Embryonic facial prominence (tissue), 1 donor: ENCODE measurements at regions not wholly inside any gene's neighbourhood (a gene's known extent, or its start where the extent isn't known, plus 50 kb on each side); places are given as distances from the start of the nearest gene placed in this dataset.
"Not testable (repeated sequence)": the region's sequence is repeated elsewhere in the genome, so short reads cannot be mapped to it uniquely, and the experiment has no call there.

Source experiments
- DNase-seq: peaks from one replicate; pipeline ENCODE4 v3.0.0-alpha.2; 2016; ENCODE audit errors: extremely low spot score

DNA sequence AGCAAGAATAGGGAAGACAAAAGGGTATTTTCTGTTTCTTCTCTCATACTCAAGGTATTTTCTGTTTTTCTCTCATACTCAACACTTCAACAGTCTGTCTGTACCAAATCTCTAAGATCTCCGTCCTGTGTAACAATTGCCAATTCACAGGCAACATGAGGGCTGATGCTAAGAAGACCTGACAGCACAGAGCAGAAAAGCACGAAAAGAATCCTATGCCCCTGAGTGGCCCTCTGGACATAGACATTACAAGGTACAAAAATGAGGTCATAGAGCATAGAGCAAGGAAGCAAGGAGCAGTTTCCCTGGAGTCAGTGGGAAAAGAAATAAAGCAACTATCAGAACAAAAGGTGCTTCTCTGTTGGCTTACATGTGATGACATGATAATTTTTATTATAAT lies 1612.6 kb upstream of the CELF4 start:
- no peak for DNase-seq

DNA sequence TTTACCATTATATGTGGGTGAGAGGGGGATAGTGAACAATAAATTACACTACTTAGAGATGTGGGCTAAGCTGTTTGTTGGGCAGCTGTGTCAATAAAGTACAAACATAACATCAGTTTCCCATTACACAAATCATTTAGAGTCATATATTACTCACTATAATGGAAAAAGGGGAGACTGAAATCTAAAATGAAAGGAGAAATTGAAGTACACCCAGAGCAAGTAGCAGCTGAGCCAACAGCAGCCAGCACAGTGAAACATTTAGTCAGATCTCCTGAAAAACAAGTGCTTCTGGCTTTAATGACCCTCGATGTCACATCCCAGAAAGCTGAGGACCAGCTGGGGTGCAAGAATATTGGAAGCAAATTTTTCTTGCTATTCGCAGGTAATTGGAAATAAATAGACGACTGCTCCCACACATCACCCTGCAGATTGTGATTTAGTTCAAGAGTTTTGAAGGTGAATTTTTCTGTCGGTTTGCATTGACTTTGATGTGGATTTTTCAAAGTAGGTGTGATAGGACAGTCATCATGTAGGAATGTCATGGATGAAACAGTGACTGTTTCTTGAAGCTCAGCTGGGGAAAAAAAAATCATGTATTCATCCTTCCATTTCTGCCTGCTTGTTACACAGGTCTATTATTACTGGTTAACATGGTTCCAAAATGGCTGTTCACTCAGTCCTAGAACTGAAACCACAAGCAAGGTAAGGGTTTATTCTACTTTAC lies 1607.3 kb upstream of the CELF4 start:
- no peak for DNase-seq

GRCh38 chr18:39168723-39169122 lies 1603.1 kb upstream of the CELF4 start:
- DNase-seq = no peak

- no peak for DNase-seq
These were observed 1602.4 kb upstream of the CELF4 start for GRCh38 chr18:39167990-39168389.

DNA sequence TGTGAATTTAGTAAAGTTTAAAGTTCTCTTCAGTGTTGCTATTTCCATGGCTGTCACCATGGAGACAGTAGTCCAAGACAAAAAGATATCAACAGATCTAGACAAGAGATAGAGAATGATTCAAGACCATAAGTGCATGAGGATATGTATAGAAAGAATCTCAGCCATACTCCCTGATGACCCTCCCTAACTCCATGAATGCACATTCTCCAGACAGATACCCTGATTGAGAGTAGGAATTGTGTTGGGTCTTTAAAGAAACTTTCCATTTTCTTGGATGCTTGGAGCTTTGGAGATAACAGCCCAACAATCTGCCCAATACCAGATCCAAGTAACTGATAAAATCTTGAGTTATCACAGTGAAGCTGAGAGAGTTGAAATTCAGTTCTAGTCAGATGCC lies 1601.2 kb upstream of the CELF4 start:
- no peak for DNase-seq

DNA sequence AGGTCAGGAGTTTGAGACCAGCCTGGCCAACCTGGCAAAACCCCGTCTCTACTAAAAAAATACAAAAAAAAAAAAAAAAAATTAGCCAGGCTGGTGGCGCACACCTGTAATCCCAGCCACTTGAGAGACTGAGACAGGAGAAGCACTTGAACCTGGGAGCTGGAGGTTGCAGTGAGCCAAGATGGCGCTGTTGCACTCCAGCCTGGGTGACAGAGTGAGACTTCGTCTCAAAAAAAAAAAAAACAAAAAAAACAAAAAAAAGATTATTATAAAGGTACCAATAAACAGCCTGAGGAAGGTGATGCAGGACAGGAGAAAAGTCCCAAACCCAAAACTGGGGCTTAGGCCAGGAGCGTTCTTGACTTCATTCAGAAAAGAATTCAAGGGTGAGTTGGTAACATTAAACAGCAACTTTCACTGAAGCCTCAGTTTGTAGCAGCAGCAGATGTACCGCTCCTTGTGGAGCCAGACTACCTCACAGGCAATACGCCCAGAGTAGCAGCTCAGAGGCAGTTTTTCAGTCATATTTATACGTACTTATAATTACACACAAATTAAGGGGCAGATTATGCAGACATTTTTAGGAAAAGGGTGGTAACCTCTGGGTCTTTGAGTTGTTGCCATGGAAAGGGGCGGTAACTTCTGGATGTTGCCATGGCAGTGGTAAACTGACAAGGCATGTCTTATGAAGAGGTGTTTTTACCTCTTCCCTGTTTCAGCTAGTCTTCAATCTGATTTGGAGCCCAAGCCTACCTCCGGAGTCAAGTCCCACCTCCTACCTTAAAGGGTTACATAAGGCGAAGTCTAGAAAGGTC lies 1596.6 kb upstream of the CELF4 start:
- no peak for DNase-seq

DNA sequence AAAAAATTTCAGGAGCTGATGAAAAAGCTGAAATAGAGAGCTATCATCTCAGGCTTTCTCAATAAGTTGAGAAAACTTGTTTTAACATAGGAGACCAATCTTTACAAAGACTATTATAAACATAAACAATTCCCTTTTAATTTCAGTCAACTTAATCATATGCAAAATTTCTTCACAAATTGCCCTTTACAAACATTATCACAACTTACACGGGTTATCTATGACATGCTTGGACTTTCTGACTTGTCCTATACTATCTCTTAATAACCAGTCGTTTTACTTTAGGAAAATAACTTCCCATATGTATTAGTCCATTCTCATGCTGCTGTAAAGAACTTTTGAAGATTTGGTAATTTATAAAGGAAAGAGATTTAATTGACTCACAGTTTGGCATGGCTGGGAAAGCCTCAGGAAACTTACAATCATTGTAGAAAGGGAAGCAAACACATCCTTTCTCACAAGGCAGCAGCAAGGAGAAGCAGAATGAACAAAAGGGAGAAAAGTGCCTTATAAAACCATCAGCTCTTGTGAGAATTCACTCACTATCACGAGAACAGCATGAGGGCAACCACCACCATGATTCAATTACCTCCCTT lies 1583.7 kb upstream of the CELF4 start:
- no peak for DNase-seq

- no peak for DNase-seq
These were observed 1568.7 kb upstream of the CELF4 start for GRCh38 chr18:39134255-39134654.

- DNase-seq = not testable (repeated sequence)
These were observed 1561.9 kb upstream of the CELF4 start for GRCh38 chr18:39127538-39127937.

- DNase-seq = no peak
These were observed 1548.2 kb upstream of the CELF4 start for GRCh38 chr18:39113790-39114189.

DNA sequence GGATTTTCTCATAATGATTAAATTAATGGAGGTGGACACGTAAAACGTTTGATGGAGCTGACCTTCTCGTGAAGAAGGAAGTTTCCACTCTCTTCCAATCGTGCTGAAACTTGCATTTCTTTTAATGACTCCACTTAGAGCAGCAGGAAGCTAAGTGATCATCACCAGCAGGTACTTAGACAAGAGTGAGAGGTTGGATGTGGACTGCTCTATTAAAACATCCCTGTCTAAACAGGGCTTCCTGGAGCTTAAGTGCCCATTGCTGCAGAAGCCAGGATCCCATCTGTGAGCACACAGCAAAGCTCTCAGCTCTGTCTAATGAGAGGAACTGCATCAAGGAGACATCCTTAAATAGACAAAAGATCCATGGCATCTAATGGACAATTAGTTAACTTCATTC lies 1539.5 kb upstream of the CELF4 start:
- DNase-seq = no peak

DNA sequence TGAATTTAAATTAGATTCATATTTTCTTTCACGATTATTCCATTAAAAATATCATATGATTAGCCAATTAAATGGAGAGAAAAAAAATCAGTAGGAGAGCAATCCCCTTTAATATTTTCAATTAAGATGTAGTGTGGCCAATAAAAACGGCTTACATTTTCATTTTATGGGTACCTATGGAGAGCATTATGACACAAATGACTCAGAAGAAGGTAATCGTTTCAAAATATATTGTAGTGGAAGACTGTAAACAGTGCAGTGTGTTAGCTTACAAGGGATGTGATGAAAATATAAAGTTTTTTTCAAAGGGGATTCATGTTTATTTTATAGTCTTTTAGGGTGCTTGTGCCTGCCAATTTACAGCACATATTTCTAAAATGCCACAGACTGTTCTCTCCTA lies 1507.4 kb upstream of the CELF4 start:
- DNase-seq = no peak

- DNase-seq = no peak
These were observed 1496.8 kb upstream of the CELF4 start for GRCh38 chr18:39062426-39062825.

DNA sequence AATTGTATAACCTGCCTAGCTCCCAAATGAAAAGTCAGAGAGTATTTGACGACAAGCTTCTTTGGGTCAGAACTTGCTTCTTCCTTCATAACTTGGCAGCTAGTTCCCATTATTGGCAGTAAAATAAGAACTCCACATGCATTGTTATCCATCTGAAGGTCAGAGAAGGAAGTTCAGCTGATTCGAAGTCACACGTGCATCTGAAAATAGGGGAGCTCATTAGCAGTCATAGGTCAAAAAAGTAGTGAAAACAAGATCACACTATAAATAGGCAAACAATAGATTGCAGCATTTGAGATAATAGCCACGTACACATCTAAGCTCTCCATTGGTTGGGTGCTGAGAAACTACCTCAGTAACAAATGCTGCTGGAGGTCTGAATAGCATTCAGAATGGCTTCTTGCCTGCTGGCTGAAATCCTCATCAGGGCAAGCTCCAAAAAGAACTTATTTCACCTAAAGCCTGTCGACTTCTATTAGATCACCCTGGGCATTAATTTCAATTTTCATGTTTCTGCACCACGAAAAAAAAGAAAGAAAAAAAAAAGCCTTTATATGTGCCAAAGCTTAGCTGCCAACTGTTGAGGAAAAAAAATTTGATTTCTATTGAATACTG lies 1492.9 kb upstream of the CELF4 start:
- no peak for DNase-seq

DNA sequence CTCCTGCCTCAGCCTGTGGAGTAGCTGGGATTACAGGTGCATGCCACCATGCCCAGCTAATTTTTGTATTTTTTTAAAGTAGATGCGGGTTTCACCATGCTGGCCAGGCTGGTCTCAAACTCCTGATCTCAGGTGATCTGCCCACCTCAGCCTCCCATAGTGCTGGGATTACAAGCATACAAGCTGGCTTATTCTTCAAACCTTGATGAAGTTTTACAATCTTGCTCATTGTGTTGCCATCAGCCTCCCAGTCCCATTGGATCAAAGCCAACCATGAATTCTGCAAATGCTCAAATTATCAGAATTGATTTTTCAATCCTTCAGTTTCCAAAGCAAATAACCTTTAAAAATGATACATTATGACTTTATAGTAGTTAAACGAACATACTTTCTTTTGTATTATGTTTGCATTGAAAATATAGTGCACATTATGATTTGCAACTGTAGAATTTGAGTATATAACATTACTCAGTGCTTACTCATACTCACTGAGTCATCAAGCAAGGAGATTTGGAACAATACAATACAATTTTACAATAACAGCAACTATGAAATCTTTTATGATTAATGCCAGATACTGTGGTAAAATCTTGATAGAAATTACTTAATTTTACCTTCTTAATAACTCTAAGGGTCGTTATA lies 1491.9 kb upstream of the CELF4 start:
- DNase-seq = no peak

DNA sequence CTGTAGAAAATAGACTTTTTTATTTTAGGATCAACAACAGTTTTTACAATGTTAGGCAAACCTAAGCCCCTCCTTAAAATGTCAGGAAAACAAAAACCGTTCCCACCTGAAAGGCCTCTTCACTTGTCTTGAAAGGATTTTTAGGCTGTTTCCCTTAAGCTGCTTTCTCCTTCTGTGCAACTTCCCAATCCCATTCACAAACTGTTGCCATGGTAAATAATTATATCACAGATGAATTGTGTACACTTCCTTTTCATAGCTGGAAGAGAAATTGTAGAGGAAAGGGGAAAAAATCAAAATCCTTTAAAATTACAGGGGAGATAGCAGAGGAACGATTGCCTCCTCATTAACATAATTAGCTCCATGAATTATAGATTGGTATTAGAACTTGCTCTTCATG lies 1488.0 kb upstream of the CELF4 start:
- no peak for DNase-seq

DNA sequence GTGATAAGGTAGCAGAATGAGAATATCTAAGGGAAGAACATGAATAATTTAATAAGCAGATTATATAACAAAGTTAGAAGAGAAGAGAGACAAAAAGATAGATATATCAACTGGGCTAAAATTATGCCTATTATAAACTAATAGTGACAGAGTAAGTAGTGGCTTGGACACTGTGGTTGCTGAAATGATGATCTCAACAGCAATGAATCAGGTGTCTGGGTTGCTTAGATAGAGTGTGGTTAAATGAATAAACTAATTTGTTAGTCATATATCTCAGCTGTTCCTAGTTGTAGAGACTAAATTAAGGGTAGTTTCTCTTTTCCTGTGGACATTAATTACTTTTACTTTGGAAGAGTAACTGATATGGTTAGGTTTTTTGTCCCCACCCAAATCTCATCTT lies 1485.4 kb upstream of the CELF4 start:
- DNase-seq = no peak

GRCh38 chr18:39039813-39040212 lies 1474.2 kb upstream of the CELF4 start:
- DNase-seq = no peak

GRCh38 chr18:39037925-39038324 lies 1472.3 kb upstream of the CELF4 start:
- no peak for DNase-seq

GRCh38 chr18:39033312-39033711 lies 1467.7 kb upstream of the CELF4 start:
- no peak for DNase-seq

GRCh38 chr18:39031647-39032046 lies 1466.0 kb upstream of the CELF4 start:
- no peak for DNase-seq

DNA sequence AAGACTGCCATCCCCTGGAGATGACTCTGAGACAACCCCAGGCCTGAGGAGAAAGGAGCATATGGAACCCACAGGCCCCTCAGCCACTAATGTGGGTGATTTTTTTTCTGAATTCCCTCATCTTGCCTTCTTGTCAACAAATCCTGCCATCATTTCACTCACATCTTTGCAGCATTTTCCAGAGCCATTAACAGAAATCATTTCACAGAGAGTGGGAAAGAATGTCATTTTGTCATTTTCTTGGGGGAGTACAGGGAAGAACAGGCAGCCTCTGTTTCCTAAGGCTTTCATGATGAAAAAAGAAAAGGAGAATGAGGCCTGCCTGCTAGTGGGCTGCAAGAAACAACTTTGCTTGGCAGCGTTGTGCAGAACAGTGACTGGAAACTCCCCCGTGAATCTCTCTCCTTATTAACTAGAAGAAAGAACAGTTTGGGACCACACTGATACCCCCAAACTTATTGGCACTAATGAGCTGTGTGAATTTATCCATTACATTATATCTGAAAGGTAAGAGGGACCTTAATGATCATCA lies 1464.6 kb upstream of the CELF4 start:
- no peak for DNase-seq
